Fibroblast of gingiva (primary cell): ENCODE measurements at regions not wholly inside any gene's neighbourhood (a gene's known extent, or its start where the extent isn't known, plus 50 kb on each side); places are given as distances from the start of the nearest gene placed in this dataset.

Source experiments
- DNase-seq: peaks from one replicate; pipeline ENCODE4 v3.0.0-alpha.2; 2011; ENCODE audit warnings: low read depth

DNA sequence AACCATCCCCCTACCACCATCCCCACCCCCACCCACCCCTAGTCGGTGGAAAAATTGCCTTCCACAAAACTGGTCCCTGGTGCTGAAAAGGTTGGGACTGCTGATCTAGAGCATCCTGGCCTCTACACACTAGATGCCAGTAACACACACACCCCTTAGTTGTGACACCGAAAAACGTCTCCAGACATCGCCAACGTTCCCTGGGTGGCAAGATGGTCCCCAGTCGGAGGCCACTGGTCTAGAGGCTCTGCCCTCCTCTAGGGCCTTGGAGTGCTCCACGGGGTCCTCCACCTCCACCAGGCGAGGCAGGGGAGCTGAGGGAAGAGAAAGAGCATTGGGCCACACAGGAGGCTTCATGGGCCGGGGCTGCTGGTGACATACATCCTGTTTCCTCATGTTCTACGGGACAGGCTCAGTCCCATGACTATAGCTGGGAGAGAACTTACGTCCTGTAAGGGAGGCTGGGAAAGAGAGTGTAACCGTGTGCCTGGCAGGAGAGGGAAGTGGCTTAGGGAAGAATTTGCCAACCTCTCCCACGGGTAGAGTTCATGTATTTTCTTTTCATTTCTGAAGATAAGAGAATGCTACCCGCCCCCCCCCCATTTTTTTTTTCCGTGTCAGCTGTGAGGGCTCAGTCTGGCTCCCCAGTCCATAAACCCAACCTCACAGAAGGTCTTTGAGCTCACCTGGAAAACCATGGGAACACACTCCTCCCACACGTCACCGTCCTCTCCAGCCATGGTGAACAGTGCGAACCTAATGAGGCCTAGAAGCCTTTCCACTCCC, 132.7 kb upstream of the MYCN start:
- no peak for DNase-seq

DNA sequence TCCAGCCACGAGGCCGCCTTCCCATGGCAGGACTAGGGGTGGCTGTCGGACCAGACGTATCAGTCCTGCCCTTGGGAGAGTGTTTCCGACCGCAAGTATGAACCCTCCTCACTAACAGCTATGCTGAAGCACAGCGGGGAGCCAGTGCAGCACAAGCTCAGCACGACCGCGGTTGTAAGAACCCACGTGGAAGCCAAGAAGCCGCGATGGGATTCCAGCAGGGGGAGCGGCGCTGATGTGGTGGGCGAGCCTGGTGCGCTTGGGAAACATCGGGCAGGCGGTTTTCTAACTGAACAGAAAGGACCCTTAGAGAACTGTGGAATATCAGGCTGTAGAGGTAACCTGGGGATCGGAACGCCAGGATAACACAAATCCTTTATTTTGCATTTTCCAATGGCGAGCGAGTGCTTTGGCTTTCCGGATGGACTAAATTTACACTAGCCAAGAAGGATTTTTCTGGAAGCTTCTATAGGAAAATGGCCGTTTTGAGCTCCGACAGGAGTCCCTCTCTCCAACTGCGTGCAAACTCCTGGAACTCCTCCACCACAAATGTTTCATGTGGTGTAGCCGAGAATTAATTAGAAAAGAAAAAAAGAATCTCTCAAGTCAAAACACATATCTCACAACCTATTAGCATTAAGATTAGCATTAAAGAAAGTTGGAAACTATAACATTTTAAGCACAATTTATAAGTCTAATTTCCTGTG, 132.0 kb upstream of the MYCN start:
- DNase-seq: no peak

DNA sequence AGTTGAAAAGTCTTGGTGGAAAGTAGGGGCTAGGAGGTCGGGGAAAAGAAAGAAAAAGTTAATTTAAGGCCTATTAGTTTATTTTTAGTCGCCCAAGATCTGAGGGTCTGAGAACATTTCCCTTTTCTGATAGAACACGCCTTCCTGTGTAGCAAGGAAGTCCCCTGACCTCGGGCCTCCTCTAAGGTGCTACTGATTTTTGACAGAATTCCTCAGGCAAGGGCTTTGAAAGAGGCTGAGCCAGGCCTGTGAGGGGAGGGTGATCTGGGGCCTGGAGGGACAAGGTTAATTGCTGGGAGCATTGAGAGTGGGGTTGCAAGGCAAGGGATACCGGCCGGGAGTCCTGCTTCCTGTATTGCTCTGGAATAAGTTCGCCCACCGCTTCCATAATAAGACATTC, 131.4 kb upstream of the MYCN start:
- DNase-seq: no peak

DNA sequence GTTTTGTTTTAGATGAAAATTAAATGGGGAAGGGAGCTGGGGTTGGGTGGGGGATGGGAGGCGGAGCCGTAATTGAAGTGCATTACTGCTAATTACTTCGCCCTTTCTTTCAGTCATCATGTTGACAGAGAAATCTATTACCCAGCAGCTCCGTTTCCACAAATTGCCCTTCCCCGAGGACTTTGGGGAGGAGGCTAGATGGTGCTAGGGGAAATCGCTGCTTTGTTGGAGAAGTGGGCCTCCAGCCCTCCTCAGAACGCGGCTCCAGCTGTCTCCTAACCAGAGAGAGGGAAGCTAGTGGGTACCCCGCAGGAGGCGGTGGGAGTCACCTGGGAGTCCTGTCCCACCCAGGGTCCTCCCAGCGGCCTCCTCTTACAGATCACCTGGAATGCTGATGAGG, 130.9 kb upstream of the MYCN start:
- no peak for DNase-seq

DNA sequence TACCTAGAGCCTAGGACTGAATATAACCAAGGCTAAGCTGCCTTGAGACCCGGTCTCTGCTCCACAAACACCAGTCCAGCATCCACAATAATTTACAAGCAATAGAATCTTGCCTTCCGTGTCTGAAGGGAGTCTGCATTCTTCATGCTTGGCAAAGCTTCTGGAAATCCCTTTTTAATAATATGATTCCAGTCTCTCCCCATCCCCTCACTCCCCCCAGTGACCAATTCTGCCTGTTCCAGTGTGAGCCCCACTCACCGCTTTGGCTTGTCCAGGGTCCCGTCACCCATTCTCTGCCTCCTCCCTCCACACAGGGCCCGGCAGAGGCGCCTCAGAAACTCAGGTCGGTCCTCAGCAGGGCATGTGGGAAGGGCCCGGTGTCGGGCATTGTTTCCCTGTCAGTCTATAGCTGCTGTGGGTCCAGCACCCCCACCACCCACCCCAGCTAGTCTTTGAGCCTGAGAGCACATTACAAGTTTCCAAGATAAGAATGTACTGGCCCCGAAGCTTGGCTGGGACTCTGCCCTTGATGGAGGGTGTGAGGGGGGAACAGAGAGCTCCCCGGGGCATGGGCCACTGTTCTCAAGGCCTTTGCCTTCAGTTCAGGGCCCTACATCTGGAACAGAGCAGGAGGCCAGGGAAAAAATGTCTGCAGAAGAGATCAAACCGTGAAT, 129.7 kb upstream of the MYCN start:
- DNase-seq: no peak

DNA sequence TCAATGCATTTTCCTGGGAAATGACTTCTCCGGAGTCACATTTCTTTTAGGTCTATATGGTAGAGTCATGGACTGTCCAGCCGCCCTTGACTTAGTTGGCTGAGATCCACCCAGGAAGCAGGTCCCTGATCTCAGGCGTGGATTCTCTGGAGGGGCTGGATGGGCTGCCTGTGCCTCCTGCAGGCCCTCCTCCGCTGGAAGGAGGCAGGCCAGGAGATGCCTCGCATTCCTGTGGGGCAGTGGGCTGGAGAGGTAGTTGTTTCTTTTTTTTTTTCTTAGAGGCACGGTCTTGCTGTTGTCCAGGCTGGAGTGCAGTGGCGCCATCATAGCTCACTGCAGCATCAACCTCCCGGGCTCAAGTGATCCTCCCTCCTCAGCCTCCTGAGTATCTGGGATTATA, 129.0 kb upstream of the MYCN start:
- no peak for DNase-seq

DNA sequence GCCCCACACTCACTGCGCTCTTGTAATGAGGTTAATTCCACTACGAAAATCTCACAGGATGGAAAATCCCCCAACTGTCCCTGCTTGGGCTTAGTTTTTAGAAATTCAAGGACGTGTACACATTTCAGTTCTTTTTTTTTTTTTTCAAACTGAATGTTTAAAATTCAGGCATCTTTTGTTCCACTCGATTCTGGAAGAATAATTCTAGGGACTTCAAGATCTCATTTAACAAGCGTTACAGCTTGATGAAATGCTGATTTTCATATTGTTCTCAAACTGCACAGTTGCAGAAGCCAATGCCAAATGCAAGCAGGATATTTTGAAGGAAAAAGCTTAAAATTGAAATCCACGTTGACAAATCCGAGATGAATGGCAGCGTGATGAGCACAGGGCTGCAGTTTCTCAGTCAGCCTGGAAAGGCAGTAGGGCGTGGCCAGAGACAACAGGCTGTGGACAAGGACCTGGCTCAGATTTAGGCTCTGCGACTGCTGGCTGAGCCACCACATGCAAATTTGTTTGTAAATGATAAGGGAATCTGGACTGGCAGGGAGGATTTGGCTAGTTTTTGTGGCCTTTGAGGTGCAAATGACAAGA, 128.1 kb upstream of the MYCN start:
- no peak for DNase-seq

DNA sequence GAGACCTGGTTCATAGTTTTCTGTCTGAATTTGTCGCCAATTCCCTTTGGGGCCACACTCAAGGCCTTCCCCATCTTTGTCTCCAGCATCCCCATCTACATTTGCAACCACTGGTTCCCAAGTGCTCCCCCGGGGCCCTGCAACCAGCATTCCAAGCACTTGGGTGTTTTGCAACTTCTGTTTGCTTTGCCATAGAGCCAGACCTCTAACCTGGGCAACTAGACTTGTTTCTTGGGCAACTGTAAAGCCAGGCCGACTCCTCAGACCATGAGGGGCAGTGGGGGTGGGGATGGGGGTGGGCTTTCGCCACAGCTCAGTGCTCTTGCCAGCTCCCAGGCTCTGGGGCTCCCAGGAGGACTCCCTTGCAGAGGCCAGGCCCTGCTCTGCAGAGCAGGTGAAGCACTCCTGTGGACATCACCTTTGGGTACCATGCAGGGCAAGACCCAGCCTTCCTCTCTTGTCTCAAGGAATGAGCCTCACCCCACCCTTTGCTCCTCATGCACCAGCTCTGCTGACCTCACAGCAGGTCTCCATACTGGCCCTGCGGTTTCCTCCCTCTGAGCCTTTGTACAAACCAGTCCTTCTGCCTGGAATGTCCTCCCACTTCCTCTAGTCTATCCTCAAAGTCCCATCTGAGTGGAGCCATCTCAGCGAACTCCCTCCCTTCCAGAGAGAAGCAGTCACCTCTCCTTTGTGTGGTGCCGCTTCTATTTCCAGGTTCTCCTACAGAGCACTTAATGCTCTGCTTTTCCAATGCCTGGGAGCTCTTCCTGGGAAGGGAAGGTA, 126.7 kb upstream of the MYCN start:
- DNase-seq: no peak

DNA sequence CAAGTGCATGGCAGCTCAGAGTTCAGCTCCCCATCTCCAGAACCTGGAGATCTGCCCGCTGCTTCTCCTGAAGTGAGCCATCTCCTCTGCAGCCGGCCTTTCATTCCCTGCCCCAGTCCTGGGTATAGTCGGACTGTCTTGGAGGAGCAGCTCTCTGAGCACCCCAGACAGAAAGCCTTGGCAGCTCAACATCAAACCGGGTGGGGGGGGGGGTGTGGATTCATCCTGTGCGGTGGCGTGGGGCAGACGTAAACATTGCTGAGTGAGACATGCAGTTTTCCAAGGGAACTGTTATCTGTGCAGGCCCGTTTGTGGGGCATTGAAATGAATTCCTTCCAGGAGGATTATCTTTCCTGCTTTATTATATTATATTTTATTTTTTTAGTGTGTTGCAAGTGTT, 125.9 kb upstream of the MYCN start:
- DNase-seq: no peak

DNA sequence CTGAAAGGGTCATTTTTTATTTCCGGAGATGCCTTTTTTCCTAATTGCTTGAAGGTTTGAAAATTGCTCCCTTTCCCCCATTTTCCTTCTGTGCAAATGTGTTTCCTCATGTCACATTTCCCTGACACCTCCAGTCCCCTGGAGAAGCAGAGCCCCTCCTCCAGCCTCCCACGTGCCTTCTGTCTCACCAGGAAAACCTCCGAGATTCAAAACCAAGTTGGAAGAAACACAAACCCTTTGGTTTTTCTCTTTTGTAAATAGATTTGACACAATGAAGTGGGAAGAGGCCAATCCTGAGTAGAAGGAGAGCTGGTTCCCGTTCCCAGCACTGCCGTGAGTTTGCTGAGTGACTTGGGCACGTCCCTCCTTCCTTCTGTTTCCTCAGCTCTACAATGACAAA, 125.4 kb upstream of the MYCN start:
- DNase-seq: no peak

DNA sequence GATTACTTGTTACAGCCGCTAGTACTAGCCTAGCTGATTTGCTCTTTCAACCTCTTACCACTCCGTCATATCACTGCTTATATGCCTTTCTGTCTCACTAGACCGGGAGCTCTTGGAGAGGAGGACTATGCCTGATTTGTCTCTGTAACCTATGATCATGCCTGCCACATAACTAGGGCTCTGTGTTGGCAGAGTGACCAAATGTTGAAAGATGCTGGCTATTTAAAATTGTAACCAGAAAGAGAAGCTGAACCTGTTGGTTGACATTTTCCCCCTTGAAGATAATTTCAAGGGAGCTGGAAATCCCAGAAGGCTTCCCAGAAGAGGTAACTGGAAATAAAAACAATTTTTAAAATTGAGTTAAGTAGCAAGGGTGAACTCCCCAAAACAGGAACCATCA, 124.1 kb upstream of the MYCN start:
- DNase-seq: no peak

DNA sequence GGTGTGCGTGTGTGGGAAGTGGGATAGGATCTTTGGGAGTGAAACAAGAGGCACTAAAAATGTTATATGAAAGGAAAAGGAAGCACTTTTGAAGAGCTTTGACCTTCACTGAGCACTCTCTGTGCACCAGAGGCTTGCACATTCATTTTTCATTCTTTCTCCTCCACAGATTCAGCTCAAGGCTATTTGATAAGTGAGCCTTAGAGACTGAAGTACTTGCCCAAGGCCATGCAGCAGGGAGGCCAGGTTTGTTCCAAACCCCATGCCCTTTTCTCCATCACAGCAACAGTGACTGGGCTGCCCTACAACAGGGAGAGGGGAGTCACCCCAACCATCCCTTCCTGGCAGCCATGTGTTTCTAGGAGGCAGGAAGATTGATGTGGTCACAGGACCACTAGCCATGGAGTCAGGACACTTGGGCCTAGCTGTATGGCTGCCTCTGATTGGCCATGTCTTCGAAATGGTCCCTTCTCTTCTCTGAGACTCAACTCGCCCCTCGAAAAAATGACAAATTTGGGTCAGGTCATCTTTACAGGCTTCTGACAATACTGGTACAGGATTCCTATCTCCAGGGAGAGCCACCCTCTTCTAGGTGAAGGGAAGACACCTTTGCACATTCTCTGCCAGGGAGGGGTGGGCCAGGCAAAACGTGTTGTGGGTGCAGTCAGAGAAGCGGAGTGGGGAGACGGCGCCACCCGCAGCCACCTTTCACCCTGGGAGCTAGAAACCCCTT, 123.5 kb upstream of the MYCN start:
- DNase-seq: no peak

DNA sequence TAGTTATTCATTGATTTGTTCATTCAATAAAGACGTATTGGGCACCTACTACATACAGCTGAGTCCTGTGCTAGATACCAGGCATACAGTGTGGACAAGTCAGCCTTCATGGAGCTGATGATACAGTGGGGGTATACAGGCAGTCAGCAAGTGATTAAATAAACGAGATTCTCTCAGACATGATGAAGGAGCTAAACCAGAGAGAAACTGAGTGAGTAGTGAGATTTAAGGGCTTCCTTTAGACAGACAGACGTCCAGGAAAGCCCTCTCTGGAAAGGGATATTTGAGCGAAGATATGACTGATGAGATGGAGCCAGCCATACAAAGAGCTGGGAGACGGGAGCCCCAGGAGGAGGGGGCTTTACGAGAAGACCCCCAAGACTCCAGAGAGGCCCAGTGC, 122.6 kb upstream of the MYCN start:
- DNase-seq: no peak

DNA sequence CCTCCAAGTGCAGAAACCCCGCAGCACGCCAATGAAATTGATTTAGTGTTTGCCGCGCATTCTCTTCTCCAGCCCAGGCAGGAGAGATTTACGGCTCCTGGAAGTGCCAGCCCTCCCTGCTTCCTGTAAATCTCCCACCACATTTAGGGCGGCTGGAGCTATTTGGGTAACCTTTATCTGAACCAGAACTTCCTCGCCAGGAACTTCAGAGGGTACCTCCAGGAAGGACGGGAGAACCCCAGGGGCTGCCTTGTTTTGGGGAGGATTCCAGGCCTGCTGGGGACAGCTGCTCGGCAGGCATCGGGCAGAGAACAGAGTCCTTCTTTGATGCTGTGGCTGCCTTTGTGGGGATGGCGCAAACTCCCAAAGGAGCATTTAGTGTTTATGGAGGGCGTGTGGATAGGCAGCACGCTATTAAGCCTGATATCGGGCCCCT, 122.0 kb upstream of the MYCN start:
- no peak for DNase-seq

DNA sequence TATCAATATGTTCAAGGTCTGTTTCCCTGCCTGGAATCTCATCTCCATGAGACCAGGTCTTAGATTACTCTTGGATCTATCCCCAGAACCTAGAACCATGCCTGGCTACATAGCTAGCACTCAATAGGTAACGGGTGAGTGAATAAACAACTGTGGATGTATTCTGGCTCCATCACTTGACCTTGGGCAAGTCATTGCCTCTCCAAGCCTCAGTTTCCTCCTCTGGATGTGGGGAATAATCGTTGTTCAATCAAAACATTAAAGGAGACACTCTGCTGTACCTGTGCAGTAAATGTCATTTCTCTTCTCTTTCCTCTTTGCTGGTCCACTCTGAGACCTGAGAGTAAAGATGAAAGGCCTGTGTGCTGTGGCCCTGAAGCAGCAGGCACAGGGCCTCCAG, 121.5 kb upstream of the MYCN start:
- DNase-seq: no peak

DNA sequence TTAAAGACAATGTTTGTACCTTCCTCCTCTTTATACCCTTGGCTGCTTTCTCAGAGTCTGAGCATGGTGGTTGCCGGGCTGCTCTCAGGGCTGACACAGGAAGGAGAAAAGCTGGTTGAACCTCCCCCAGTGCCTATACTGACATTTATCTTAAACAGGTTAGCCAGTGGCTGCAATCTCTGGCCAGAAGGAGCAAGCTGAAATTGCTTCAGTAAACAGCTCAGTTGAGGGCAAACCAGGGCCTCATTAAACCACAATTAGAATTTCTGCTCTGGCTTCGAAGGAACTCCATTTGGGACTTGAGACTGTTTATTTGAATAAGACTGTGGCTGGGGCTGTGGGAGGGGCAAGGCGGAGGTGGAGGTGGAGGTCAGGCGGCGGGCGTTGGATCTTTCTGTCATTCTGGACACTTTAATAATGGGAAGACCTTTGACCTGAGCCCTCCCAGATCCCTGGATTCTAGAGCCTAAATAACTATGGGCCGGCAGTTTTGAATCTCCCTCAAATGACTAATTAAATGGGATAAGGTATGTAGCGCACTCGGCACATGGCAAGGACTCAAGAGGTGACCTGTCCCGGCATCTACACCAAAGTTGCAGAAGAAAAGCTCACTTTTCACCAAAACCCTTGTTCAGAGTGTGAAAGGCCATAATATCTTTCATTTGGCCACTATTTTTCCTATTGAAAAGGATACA, 120.6 kb upstream of the MYCN start:
- DNase-seq: no peak

DNA sequence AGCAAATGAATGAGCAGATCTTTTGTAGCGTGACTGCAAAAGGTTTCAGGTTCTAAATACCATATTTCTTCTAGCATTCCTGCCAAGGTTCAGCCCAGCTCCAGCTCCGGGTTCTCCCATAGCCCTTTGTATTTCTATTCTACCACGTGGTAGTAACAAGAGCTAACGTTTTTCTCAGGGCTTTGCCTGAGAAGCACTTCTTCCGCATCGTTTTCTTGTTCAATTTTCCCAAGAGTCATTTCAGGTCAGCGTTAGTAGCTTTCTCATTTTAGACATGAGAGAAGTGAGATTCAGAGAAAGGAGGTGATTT, 120.1 kb upstream of the MYCN start:
- DNase-seq: no peak

DNA sequence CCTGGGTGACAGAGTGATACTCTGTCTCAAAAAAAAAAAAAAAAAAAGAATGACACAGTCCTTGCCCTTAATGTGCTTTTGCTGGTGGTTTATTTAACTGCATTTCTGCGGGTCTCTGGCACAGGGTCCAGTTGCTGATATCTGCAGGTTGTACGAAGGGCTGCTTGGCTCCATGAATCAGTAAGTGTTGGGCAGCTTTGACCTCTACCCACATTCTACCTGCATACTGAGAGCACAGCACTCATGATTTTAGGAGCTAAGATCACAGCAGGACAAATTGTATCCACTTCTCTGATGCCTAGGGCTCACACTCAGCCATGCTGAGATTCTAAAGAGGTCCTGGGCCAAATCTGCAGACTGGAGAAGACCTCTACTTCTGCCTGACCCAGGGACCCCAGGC, 119.4 kb upstream of the MYCN start:
- no peak for DNase-seq

DNA sequence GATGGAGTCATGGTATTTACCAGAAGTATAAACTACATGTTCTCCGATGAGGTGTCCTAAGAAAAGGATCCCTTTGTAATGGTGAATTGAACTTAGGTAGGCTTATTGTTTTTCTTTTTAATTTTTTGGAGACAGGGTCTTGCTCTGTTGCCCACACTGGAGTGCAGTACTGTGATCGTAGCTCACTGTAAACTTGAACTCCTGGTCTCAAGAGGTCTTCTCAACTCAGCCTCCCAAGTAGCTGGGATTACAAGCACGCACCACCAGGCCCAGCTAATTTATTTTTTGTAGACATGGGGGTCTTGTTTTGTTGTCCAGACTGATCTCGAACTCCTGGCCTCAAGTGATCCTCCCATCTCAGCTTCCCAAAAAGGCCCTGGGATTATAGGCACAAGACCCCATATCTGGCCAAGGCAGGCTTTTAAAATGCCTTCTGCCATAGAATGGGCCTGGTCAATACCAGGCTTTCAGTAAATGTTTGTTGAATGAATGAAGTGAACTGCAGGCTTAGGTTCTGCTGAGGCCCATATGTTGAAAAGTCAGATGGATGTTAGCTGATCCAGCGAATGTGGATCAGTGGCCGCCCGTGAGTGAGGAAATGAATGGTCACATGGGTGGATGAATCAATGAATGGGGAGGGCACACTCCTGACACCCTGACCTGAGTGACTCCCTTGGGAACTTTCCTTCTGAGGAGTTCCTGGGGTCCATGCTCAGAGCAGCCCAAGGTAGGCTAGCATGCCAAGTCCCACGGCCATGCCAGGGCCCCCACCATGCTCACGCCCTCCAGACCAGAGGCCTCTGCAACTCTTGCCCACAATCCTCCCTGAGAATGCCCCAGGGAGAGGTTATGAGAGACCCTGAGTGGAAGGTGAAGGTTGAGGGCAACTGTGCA, 118.0 kb upstream of the MYCN start:
- DNase-seq: no peak
